ENCODE measurements at regions not wholly inside any gene's neighbourhood (a gene's known extent, or its start where the extent isn't known, plus 50 kb on each side); places are given as distances from the start of the nearest gene placed in this dataset.

GRCh38 chr18:56487801-56488200, 150.6 kb downstream of the TXNL1 start:
- no peak for TF ChIP-seq CTCF (IDR thresholded peaks at IDR 0.05)
- TF ChIP-seq POLR2A (IDR thresholded peaks at IDR 0.05) = no peak

Data from ovary (tissue), 3 donors.